Vagina (tissue), 2 donors: ENCODE measurements at regions not wholly inside any gene's neighbourhood (a gene's known extent, or its start where the extent isn't known, plus 50 kb on each side); places are given as distances from the start of the nearest gene placed in this dataset.

ENCODE experiments used
- DNase-seq, 2 donors: peaks; one replicate each; pipeline ENCODE4 v3.0.0-alpha.2; 2017; ENCODE audit errors: extremely low spot score in 2 of 2
- H3K27ac ChIP-seq: fragments of 200-600 bp; sonication (generic); one replicate; pipeline ENCODE4 v1.5.1; 2019
- H3K27me3 ChIP-seq: fragments of 200-600 bp; sonication (generic); one replicate; pipeline ENCODE4 v1.5.1; 2019
- H3K36me3 ChIP-seq, 2 donors: fragments of 200-600 bp; sonication (generic); one replicate each; pipeline ENCODE4 v1.5.1; 2017 to 2019
- H3K4me1 ChIP-seq: fragments of 200-600 bp; sonication (generic); one replicate; pipeline ENCODE4 v1.5.1; 2019
- H3K4me3 ChIP-seq, 2 donors: fragments of 200-600 bp; sonication (generic); 1 replicate in 1 of 2; 2 replicates in 1 of 2; pipeline ENCODE4 v1.5.1; 2016 to 2019
- H3K9me3 ChIP-seq: fragments of 200-600 bp; sonication (generic); one replicate; pipeline ENCODE4 v1.5.1; 2019
- CTCF ChIP-seq, 3 experiments: fragments of 450-650 bp in 2 of 3; fragments of 200-600 bp in 1 of 3; sonication (generic) in 1 of 3; IDR thresholded peaks; one replicate each; pipeline ENCODE4 v1.5.1; 2017 to 2019; ENCODE audit warnings: antibody characterized with exemption in 3 of 3, mild to moderate bottlenecking in 2 of 3, moderate library complexity in 2 of 3
- POLR2A ChIP-seq, 2 donors: fragments of 450-650 bp; IDR thresholded peaks; one replicate each; pipeline ENCODE4 v1.6.1; 2017; ENCODE audit warnings: antibody characterized with exemption in 2 of 2, mild to moderate bottlenecking in 2 of 2, moderate library complexity in 2 of 2
- POLR2AphosphoS5 ChIP-seq, 2 donors: sonication (generic); formaldehyde crosslinking; IDR thresholded peaks; one replicate each; pipeline ENCODE4 v1.9.0; 2017; ENCODE audit warnings: antibody characterized with exemption in 2 of 2, mild to moderate bottlenecking in 2 of 2, low read depth in 1 of 2; ENCODE audit not compliant: insufficient read depth in 1 of 2
- intact Hi-C: fragments of 100-400 bp; cut with DNase I; formaldehyde crosslinking; loops from one replicate; pipeline ENCODE4 v1.15.1; 2023

GRCh38 chrX:131831185-131831520 lies 191.9 kb upstream of the STK26 start:
- no peaks in the 10 kb centered on the region for H3K36me3 ChIP-seq
- intact Hi-C loops: no loop called here
- no peak overlapping the region for H3K27ac ChIP-seq
- peaks cover 5% of the 10 kb centered on the region for H3K4me1 ChIP-seq
- H3K27me3 ChIP-seq: no peaks in the 10 kb centered on the region
- H3K9me3 ChIP-seq: no peaks in the 10 kb centered on the region
- no peak for TF ChIP-seq CTCF (IDR thresholded peaks at IDR 0.05)
- TF ChIP-seq POLR2AphosphoS5 (IDR thresholded peaks at IDR 0.05; ENCODE audit: insufficient read depth in 1 of 2, low read depth in 1 of 2): no peak
- TF ChIP-seq POLR2A (IDR thresholded peaks at IDR 0.05): no peak
- no peak for DNase-seq
- H3K4me3 ChIP-seq: peak overlapping the region in 1 of 2 donors; percentile 17

GRCh38 chrX:131836161-131836560 lies 186.9 kb upstream of the STK26 start:
- Histone ChIP-seq H3K36me3 (no peaks in the 10 kb centered on the region), H3K27ac (no peak overlapping the region), H3K4me1 (no peaks in the 10 kb centered on the region), H3K9me3 (no peaks in the 10 kb centered on the region), H3K4me3 (no peak overlapping the region), H3K27me3 (no peaks in the 10 kb centered on the region)
- intact Hi-C loops: no loop called here
- no peak for DNase-seq
- TF ChIP-seq POLR2A (IDR thresholded peaks at IDR 0.05): no peak
- no peak for TF ChIP-seq CTCF (IDR thresholded peaks at IDR 0.05)
- TF ChIP-seq POLR2AphosphoS5 (IDR thresholded peaks at IDR 0.05; ENCODE audit: insufficient read depth in 1 of 2, low read depth in 1 of 2): no peak

GRCh38 chrX:131837325-131837724 lies 185.8 kb upstream of the STK26 start:
- DNase-seq: no peak
- Histone ChIP-seq H3K4me3 (no peak overlapping the region), H3K36me3 (no peaks in the 10 kb centered on the region), H3K27ac (no peak overlapping the region), H3K4me1 (no peaks in the 10 kb centered on the region), H3K27me3 (no peaks in the 10 kb centered on the region), H3K9me3 (no peaks in the 10 kb centered on the region)
- intact Hi-C loops: no loop called here
- no peak for TF ChIP-seq POLR2AphosphoS5 (IDR thresholded peaks at IDR 0.05; ENCODE audit: insufficient read depth in 1 of 2, low read depth in 1 of 2)
- TF ChIP-seq CTCF (IDR thresholded peaks at IDR 0.05): no peak
- TF ChIP-seq POLR2A (IDR thresholded peaks at IDR 0.05): no peak

- no peaks in the 10 kb centered on the region for H3K9me3 ChIP-seq
- H3K36me3 ChIP-seq: no peaks in the 10 kb centered on the region
- no peak overlapping the region for H3K27ac ChIP-seq
- H3K4me3 ChIP-seq: no peak overlapping the region
- intact Hi-C loops: no loop called here
- no peak for DNase-seq
- no peaks in the 10 kb centered on the region for H3K27me3 ChIP-seq
- no peak for TF ChIP-seq POLR2A (IDR thresholded peaks at IDR 0.05)
- no peak for TF ChIP-seq POLR2AphosphoS5 (IDR thresholded peaks at IDR 0.05; ENCODE audit: insufficient read depth in 1 of 2, low read depth in 1 of 2)
- no peak for TF ChIP-seq CTCF (IDR thresholded peaks at IDR 0.05)
- no peaks in the 10 kb centered on the region for H3K4me1 ChIP-seq
Observed at GRCh38 chrX:131840799-131841495, 182.2 kb upstream of the STK26 start.

- Histone ChIP-seq H3K27ac (no peak overlapping the region), H3K27me3 (no peaks in the 10 kb centered on the region), H3K9me3 (no peaks in the 10 kb centered on the region), H3K36me3 (no peaks in the 10 kb centered on the region), H3K4me3 (no peak overlapping the region), H3K4me1 (no peaks in the 10 kb centered on the region)
- no peak for DNase-seq
- TF ChIP-seq POLR2AphosphoS5 (IDR thresholded peaks at IDR 0.05; ENCODE audit: insufficient read depth in 1 of 2, low read depth in 1 of 2): no peak
- no peak for TF ChIP-seq POLR2A (IDR thresholded peaks at IDR 0.05)
- peak; percentile 67 to 90 (median 80) for TF ChIP-seq CTCF (IDR thresholded peaks at IDR 0.05)
- intact Hi-C loops: no loop called here
Observed at GRCh38 chrX:131841496-131842437, 181.3 kb upstream of the STK26 start.
